Urothelium cell line (cell line): ENCODE measurements at regions not wholly inside any gene's neighbourhood (a gene's known extent, or its start where the extent isn't known, plus 50 kb on each side); places are given as distances from the start of the nearest gene placed in this dataset.
"Not testable (repeated sequence)": the region's sequence is repeated elsewhere in the genome, so short reads cannot be mapped to it uniquely, and the experiment has no call there.

Experiments used
- DNase-seq: peaks from one replicate; pipeline ENCODE4 v3.0.0; 2011; ENCODE audit warnings: low spot score, mixed read lengths
- FAIRE-seq: peaks from 2 replicates; lab custom pipeline; 2011; peaks lifted over from hg19 to GRCh38; lab: Jason Lieb, UNC

GRCh38 chr18:14933964-14934363 lies 186.0 kb downstream of the ANKRD30B start:
- FAIRE-seq, result peak; percentile 59
- no peak for DNase-seq

GRCh38 chr18:14935210-14935609 lies 187.2 kb downstream of the ANKRD30B start:
- DNase-seq (no peak), FAIRE-seq (no peak)

- peak; percentile 86 for FAIRE-seq
- no peak for DNase-seq
Observed at GRCh38 chr18:14936313-14936712, 188.3 kb downstream of the ANKRD30B start.

GRCh38 chr18:14937271-14937670 lies 189.3 kb downstream of the ANKRD30B start:
- FAIRE-seq (peak; percentile 98), DNase-seq (no peak)

GRCh38 chr18:14939141-14939540 lies 191.2 kb downstream of the ANKRD30B start:
- FAIRE-seq, result peak; percentile 90
- DNase-seq, result no peak

GRCh38 chr18:14940106-14940505 lies 192.1 kb downstream of the ANKRD30B start:
- not testable (repeated sequence) for FAIRE-seq, DNase-seq

- FAIRE-seq (no peak), DNase-seq (no peak)
Observed at GRCh38 chr18:14940735-14941134, 192.8 kb downstream of the ANKRD30B start.

GRCh38 chr18:14941256-14941655 lies 193.3 kb downstream of the ANKRD30B start:
- FAIRE-seq, result no peak
- DNase-seq, result no peak

GRCh38 chr18:14941792-14942191 lies 193.8 kb downstream of the ANKRD30B start:
- FAIRE-seq (peak; percentile 35), DNase-seq (no peak)

- DNase-seq (no peak), FAIRE-seq (peak; percentile 77)
Observed at GRCh38 chr18:14942275-14942674, 194.3 kb downstream of the ANKRD30B start.

- DNase-seq (no peak), FAIRE-seq (peak; percentile 93)
Observed at GRCh38 chr18:14943486-14943885, 195.5 kb downstream of the ANKRD30B start.

- FAIRE-seq (peak; percentile 40), DNase-seq (no peak)
Observed at GRCh38 chr18:14943967-14944636, 196.1 kb downstream of the ANKRD30B start.

- FAIRE-seq (no peak), DNase-seq (no peak)
Observed at GRCh38 chr18:14944838-14945237, 196.9 kb downstream of the ANKRD30B start.

GRCh38 chr18:14945286-14945685 lies 197.3 kb downstream of the ANKRD30B start:
- no peak for DNase-seq
- FAIRE-seq, result peak; percentile 30

GRCh38 chr18:14945984-14946383 lies 198.0 kb downstream of the ANKRD30B start:
- FAIRE-seq, result peak; percentile 90

GRCh38 chr18:14946741-14947470 lies 198.9 kb downstream of the ANKRD30B start:
- peak; percentile 85 for FAIRE-seq
- not testable (repeated sequence) for DNase-seq

More at GRCh38 chr18:14945984-14946383, 198.0 kb downstream of the ANKRD30B start:
- DNase-seq, result no peak

- peak; percentile 96 for FAIRE-seq
Observed at GRCh38 chr18:14947482-14948162, 199.7 kb downstream of the ANKRD30B start.

GRCh38 chr18:14948163-14948540 lies 200.2 kb downstream of the ANKRD30B start:
- FAIRE-seq (no peak), DNase-seq (no peak)

More at GRCh38 chr18:14947482-14948162, 199.7 kb downstream of the ANKRD30B start:
- DNase-seq, result no peak

- peak; percentile 32 for FAIRE-seq
- no peak for DNase-seq
Observed at GRCh38 chr18:14949800-14950664, 202.1 kb downstream of the ANKRD30B start.

GRCh38 chr18:14952444-14953077 lies 204.6 kb downstream of the ANKRD30B start:
- DNase-seq, FAIRE-seq: not testable (repeated sequence)
